HL-60 (cell line): ENCODE measurements at regions not wholly inside any gene's neighbourhood (a gene's known extent, or its start where the extent isn't known, plus 50 kb on each side); places are given as distances from the start of the nearest gene placed in this dataset.
"Not testable (repeated sequence)": the region's sequence is repeated elsewhere in the genome, so short reads cannot be mapped to it uniquely, and the experiment has no call there.

Experiments
- DNase-seq, 2 experiments: peaks; one replicate each; pipeline ENCODE4 v3.0.0-alpha.2; 2010 to 2020; ENCODE audit warnings: low read depth in 1 of 2, low spot score in 1 of 2
- H3K27ac ChIP-seq: fragments of 250-450 bp; sonication (Bioruptor Pico); replicated peaks from 2 replicates; pipeline ENCODE4 v1.5.1; 2020; ENCODE audit warnings: mild to moderate bottlenecking, moderate library complexity
- H3K27me3 ChIP-seq: fragments of 250-450 bp; sonication (Bioruptor Pico); 2 replicates; pipeline ENCODE4 v1.5.1; 2021; ENCODE audit warnings: mild to moderate bottlenecking, moderate library complexity; ENCODE audit not compliant: insufficient read depth, poor library complexity, severe bottlenecking
- H3K4me3 ChIP-seq: replicated peaks from 2 replicates; pipeline ENCODE4 v1.5.1; 2011; ENCODE audit warnings: mild to moderate bottlenecking, control low read depth, low read length; ENCODE audit not compliant: insufficient read depth
- CTCF ChIP-seq: IDR thresholded peaks from one replicate; pipeline ENCODE4 v1.5.1; 2011; ENCODE audit warnings: low read length, control low read depth, inconsistent platforms; ENCODE audit not compliant: insufficient read depth
- GABPA ChIP-seq: IDR thresholded peaks from 2 replicates; pipeline ENCODE4 v1.6.1; 2012; ENCODE audit warnings: low read depth
- POLR2AphosphoS5 ChIP-seq: IDR thresholded peaks from 2 replicates; pipeline ENCODE4 v1.6.1; 2012; ENCODE audit warnings: low read depth
- REST ChIP-seq: IDR thresholded peaks from 2 replicates; pipeline ENCODE4 v1.6.1; 2012; ENCODE audit warnings: low read depth; ENCODE audit not compliant: insufficient replicate concordance
- SPI1 ChIP-seq: IDR thresholded peaks from 2 replicates; pipeline ENCODE4 v1.6.1; 2012; ENCODE audit warnings: low read depth, mild to moderate bottlenecking, borderline replicate concordance

GRCh38 chr14:103239751-103240150, 94.3 kb upstream of the EIF5 start:
- TF ChIP-seq SPI1: no peak
- no peak for TF ChIP-seq POLR2AphosphoS5
- no peak for TF ChIP-seq GABPA
- no peak for TF ChIP-seq CTCF
- no peak for TF ChIP-seq REST
- peaks cover 2% of the 10 kb centered on the region for H3K27me3 ChIP-seq
- H3K4me3 ChIP-seq: no peak overlapping the region
- H3K27ac ChIP-seq: no peak overlapping the region
- no peak for DNase-seq

- no peak overlapping the region for H3K27ac ChIP-seq
- DNase-seq: no peak
- no peak overlapping the region for H3K4me3 ChIP-seq
- no peaks in the 10 kb centered on the region for H3K27me3 ChIP-seq
- TF ChIP-seq POLR2AphosphoS5: no peak
- no peak for TF ChIP-seq REST
- TF ChIP-seq GABPA: no peak
- no peak for TF ChIP-seq CTCF
- TF ChIP-seq SPI1: no peak
These were observed 92.5 kb upstream of the EIF5 start for GRCh38 chr14:103241531-103241930.

GRCh38 chr14:103243764-103244737, 90.0 kb upstream of the EIF5 start:
- Histone ChIP-seq H3K4me3 (no peak overlapping the region), H3K27ac (no peak overlapping the region), H3K27me3 (no peaks in the 10 kb centered on the region)
- TF ChIP-seq POLR2AphosphoS5: no peak
- no peak for TF ChIP-seq GABPA
- no peak for TF ChIP-seq SPI1
- no peak for TF ChIP-seq REST
- TF ChIP-seq CTCF: no peak
- no peak for DNase-seq

GRCh38 chr14:103245624-103246031, 88.4 kb upstream of the EIF5 start:
- H3K27me3 ChIP-seq, DNase-seq, H3K27ac ChIP-seq: not testable (repeated sequence)

More at GRCh38 chr14:103245624-103246031, 88.4 kb upstream of the EIF5 start:
- not testable (repeated sequence) for H3K4me3 ChIP-seq
